ENCODE measurements at regions not wholly inside any gene's neighbourhood (a gene's known extent, or its start where the extent isn't known, plus 50 kb on each side); places are given as distances from the start of the nearest gene placed in this dataset.
A peak's percentile ranks its signal among the peaks of the same experiment; 100 is the strongest.

DNA sequence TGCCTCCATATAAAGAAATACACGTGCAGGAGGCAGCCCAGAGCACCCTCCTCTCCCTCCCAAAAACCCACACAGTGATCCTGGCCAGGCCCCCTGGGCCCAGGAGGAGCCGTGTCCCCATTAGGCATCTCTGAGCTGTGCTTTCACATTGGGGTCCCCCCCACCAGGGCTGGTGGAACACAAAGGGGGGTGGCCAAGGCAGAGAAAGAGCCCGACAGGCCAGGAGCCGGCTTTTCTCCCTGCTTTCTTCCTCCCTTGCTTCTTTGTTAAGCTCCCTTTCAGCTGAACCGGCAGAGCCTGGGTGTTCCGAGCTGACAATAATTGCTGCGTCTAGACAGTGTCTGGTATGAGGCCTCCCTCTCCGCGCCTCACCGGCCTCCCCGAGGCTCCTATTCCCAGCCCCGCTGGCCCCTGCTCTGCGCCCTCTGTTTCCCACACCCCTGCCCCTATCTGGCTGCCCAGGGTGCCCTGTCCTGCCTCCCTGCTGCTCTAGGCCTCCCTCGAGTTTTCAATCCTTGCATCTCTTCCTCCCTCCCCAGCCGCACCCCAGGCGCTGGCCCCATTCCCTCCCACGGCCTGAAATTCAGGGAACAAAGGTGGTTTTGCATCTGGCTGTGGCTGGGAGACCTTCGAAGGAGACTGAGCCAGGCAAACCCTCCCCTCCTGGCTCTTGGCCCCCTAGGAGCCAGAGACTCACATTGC is 120.6 kb downstream of the C9orf50 start:
- Histone ChIP-seq H3K4me3 (ENCODE audit: low read depth in 1 of 5, low read length in 5 of 5) (no peak overlapping the region), H3K27ac (ENCODE audit: low read depth, low read length) (peak overlapping the region; percentile 55), H3K9me3 (ENCODE audit: control insufficient read depth in 5 of 5, low read length in 5 of 5) (no peaks in the 10 kb centered on the region), H3K27me3 (ENCODE audit: control insufficient read depth in 5 of 5, insufficient read depth in 4 of 5, low read length in 5 of 5) (no peaks in the 10 kb centered on the region), H3K4me1 (ENCODE audit: control insufficient read depth in 5 of 5, insufficient read depth in 5 of 5, low read length in 5 of 5) (peaks cover 4 to 68% (median 55%) of the 10 kb centered on the region in 5 donors), H3K36me3 (ENCODE audit: control insufficient read depth in 5 of 5, insufficient read depth in 5 of 5, low read length in 5 of 5) (peaks cover 0 to 27% (median 10%) of the 10 kb centered on the region in 5 donors), H3K9ac (ENCODE audit: low read length in 5 of 5) (peak overlapping the region in 2 of 5 donors; percentile 13 to 46)

DNA sequence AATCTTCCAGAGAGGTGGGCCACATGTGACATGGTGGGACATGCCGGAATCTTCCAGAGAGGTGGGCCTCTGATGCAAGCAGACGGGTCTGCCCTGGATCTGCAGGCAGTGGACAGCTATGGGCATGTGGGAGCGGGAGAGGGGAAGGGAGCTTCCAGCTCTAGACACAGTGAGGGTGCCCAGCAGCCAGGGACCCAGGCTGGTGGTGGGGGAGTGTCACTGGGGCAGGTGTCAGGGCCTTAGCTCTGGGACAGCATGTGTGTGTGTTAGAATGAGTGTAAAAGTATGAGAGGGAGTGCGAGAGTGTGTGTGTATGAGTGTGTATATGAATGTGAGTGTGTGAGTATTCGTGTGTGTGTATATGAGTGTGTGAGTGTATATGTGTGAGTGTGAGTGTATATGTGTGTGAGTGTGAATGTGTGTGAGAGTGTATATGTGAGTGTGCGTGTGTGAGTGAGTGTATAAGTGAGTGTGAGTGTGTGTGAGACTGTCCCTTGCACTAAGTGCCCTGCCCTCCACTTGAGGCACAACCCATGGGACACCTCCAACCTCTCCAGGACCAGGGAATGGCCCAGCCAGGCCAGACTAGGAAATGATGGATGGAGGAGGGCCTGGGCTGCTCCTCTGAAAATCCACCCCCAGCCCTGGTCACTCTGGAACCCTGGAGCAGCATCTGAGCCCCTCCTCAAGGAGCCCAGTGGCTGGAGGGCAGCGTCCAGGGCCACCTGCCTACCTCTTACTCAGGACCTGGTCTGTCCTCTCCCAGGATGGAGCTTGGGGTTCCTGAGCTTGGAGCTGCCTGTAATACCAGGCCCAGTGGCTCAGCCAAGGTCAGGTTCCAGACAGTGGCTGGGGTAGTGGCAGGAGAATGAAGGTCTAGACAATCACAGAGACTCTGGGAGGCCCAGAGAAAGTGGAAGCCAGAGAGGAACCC is 122.2 kb downstream of the C9orf50 start:
- Histone ChIP-seq H3K4me3 (ENCODE audit: low read depth in 1 of 5, low read length in 5 of 5) (peak overlapping the region in 4 of 5 donors; percentile 30 to 84 (median 58)), H3K9ac (ENCODE audit: low read length in 5 of 5) (peak overlapping the region in 3 of 5 donors; percentile 73 to 98 (median 75))

DNA sequence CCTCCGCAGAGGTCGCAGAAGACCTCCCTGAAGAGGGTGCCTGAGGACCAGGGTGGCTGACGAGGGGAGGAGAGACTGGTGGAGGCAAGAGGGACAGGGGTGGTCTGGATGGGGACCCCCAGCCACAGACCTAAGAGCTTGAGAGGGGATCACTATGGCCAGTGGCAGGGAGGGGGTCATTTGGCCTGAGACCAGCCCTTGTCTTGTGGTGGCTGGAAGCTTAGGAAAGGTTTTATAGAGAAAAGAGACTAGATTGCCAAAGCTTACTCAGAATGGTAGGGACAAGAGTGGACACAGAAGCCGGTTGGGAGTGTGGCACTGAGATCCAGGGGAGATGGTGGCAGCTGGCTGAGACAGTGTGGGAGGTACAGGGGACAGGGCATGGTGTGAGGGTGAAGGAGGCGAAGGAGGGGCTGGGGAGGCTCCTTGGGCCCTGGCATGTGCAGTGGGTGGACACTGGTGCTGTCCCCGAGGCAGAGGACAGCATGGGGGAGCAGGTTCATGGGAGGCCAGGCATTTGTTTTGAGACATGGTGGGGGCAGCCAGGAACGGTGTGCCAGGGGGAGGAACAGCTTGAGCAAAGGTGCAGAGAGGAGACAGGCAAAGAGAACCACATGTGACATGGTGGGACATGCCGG is 123.0 kb downstream of the C9orf50 start:
- Histone ChIP-seq H3K27me3 (ENCODE audit: control insufficient read depth in 5 of 5, insufficient read depth in 4 of 5, low read length in 5 of 5) (no peaks in the 10 kb centered on the region), H3K36me3 (ENCODE audit: control insufficient read depth in 5 of 5, insufficient read depth in 5 of 5, low read length in 5 of 5) (peaks cover 0 to 10% (median 8%) of the 10 kb centered on the region in 5 donors), H3K9me3 (ENCODE audit: control insufficient read depth in 5 of 5, low read length in 5 of 5) (no peaks in the 10 kb centered on the region), H3K9ac (ENCODE audit: low read length in 5 of 5) (peak overlapping the region; percentile 59 to 98 (median 73)), H3K27ac (ENCODE audit: low read depth, low read length) (peak overlapping the region; percentile 90), H3K4me1 (ENCODE audit: control insufficient read depth in 5 of 5, insufficient read depth in 5 of 5, low read length in 5 of 5) (peaks cover 6 to 70% (median 58%) of the 10 kb centered on the region in 5 donors), H3K4me3 (ENCODE audit: low read depth in 1 of 5, low read length in 5 of 5) (peak overlapping the region; percentile 52 to 84 (median 66))

More for the DNA sequence above, 122.2 kb downstream of the C9orf50 start:
- no peaks in the 10 kb centered on the region for H3K27me3 ChIP-seq (ENCODE audit: control insufficient read depth in 5 of 5, insufficient read depth in 4 of 5, low read length in 5 of 5)
- H3K27ac ChIP-seq (ENCODE audit: low read depth, low read length): peak overlapping the region; percentile 90
- H3K36me3 ChIP-seq (ENCODE audit: control insufficient read depth in 5 of 5, insufficient read depth in 5 of 5, low read length in 5 of 5): peaks cover 0 to 14% (median 8%) of the 10 kb centered on the region in 5 donors
- peaks cover 6 to 69% (median 53%) of the 10 kb centered on the region in 5 donors for H3K4me1 ChIP-seq (ENCODE audit: control insufficient read depth in 5 of 5, insufficient read depth in 5 of 5, low read length in 5 of 5)
- H3K9me3 ChIP-seq (ENCODE audit: control insufficient read depth in 5 of 5, low read length in 5 of 5): no peaks in the 10 kb centered on the region

DNA sequence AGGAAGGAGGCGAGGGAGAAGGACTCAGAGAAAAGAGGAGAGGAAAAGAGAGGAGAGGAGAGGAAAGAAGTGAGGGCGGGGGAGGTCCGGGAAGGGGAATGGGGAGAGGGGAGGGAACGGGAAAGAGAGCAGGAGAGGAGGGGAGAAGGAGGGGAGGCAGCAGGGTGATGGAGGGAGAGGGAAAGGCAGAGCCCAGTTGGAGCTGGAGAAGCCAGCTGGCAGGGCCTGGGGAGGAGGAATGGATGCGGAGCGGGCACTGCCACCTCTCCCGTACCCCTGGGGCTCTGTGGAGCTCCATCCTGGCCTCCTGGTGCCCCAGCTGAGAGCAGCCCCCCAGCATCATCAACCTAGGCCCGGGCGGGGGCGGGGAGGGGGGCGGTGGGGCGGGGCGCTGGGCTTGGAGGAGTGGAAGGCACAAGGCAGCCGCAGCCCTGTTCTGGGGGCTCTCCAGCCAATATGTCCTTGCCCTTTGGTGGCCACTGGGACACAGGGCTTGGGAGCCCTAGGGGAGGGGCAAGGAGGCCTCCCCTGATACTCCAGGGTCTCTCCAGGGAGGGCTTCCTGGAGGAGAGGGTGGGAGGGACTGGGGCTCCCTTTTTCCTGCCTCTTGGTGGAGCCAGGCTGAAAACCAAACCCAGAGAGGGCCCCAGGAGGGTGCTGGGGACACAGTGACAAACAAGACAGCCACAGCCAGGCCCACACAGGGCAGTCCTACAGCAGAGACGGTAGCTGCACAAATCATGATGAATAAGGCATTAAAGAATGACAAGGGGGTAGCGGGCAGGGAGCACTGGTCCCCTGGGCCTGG is 123.7 kb downstream of the C9orf50 start:
- Histone ChIP-seq H3K27me3 (ENCODE audit: control insufficient read depth in 5 of 5, insufficient read depth in 4 of 5, low read length in 5 of 5) (no peaks in the 10 kb centered on the region), H3K9ac (ENCODE audit: low read length in 5 of 5) (peak overlapping the region; percentile 59 to 98 (median 73)), H3K4me1 (ENCODE audit: control insufficient read depth in 5 of 5, insufficient read depth in 5 of 5, low read length in 5 of 5) (peaks cover 9 to 75% (median 62%) of the 10 kb centered on the region in 5 donors), H3K36me3 (ENCODE audit: control insufficient read depth in 5 of 5, insufficient read depth in 5 of 5, low read length in 5 of 5) (peaks cover 0 to 16% (median 9%) of the 10 kb centered on the region in 5 donors), H3K27ac (ENCODE audit: low read depth, low read length) (peak overlapping the region; percentile 97), H3K4me3 (ENCODE audit: low read depth in 1 of 5, low read length in 5 of 5) (peak overlapping the region; percentile 66 to 84 (median 77)), H3K9me3 (ENCODE audit: control insufficient read depth in 5 of 5, low read length in 5 of 5) (no peaks in the 10 kb centered on the region)

DNA sequence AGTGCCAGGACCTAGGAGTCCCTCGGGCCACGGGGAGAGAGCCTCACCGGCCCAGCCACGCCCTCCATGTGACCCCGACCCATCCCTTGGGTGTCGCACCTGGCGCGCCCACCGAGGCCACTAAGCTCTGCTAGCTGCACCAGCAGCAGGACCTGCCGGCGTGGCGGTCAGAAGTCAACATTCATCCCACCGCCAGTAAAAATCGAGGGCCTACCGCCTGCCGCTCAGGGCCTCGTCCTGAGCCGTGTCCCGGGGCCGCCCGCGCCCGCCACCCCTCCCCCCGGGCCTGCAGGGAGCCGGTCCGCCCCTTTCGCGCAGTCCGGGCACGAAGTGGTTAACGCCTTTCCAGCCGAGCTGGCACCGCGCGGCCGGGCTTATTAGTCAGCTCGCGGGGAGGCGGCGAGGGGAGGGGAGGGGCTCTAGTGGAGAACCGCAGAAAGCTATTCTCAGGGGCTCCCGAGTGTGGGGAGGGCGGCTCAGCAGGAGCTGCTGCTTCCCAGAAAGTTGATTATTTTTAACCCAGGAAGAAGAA is 124.4 kb downstream of the C9orf50 start:
- Histone ChIP-seq H3K4me1 (ENCODE audit: control insufficient read depth in 5 of 5, insufficient read depth in 5 of 5, low read length in 5 of 5) (peaks cover 9 to 81% (median 68%) of the 10 kb centered on the region in 5 donors), H3K4me3 (ENCODE audit: low read depth in 1 of 5, low read length in 5 of 5) (peak overlapping the region; percentile 68 to 85 (median 78)), H3K9ac (ENCODE audit: low read length in 5 of 5) (peak overlapping the region; percentile 63 to 98 (median 91)), H3K27me3 (ENCODE audit: control insufficient read depth in 5 of 5, insufficient read depth in 4 of 5, low read length in 5 of 5) (no peaks in the 10 kb centered on the region), H3K9me3 (ENCODE audit: control insufficient read depth in 5 of 5, low read length in 5 of 5) (no peaks in the 10 kb centered on the region), H3K27ac (ENCODE audit: low read depth, low read length) (peak overlapping the region; percentile 97), H3K36me3 (ENCODE audit: control insufficient read depth in 5 of 5, insufficient read depth in 5 of 5, low read length in 5 of 5) (peaks cover 0 to 18% (median 9%) of the 10 kb centered on the region in 5 donors)

DNA sequence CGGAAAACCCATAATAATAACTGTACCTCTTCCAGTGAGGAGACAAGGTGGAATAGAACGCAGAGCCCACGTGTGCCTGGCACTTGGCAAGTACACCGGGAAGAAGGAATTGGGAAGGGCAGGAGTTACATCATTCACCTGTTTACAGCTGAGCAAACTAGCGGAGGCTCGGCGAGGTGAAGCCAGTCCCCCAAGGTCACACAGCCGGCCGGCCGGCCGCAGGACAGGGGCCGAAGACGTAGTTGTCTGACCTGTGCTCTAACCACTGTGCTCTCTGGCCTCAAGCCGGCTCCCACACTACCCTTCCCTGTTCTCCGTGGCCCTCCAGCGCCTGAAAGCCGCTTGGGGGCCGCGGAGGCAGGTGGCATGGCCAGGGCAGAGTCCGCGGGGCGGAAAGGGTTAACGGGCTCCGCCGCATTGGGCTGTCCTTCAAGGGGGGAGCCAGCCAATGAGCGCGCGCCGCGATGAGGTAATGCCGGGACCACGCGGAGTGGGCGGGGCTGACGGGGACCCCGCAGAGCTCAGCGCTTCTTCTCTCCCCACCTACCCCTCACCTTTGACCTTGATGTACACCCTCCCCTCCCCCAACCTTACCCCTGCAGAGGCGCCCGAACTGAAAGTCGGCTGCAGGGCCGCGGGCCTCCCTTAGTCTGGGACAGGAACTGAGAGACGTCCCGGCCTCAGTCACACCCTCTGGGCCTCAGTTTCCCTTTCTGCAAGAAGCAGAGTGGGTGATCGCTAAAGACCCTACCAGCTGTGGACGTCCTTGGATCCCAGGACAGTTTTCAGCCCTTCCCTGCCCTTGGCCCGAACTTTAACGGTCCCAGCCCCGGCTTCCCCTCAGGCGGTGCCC is 125.1 kb downstream of the C9orf50 start:
- Histone ChIP-seq H3K27me3 (ENCODE audit: control insufficient read depth in 5 of 5, insufficient read depth in 4 of 5, low read length in 5 of 5) (no peaks in the 10 kb centered on the region), H3K4me3 (ENCODE audit: low read depth in 1 of 5, low read length in 5 of 5) (peak overlapping the region; percentile 68 to 85 (median 78)), H3K27ac (ENCODE audit: low read depth, low read length) (peak overlapping the region; percentile 97), H3K9me3 (ENCODE audit: control insufficient read depth in 5 of 5, low read length in 5 of 5) (no peaks in the 10 kb centered on the region), H3K4me1 (ENCODE audit: control insufficient read depth in 5 of 5, insufficient read depth in 5 of 5, low read length in 5 of 5) (peaks cover 9 to 86% (median 73%) of the 10 kb centered on the region in 5 donors), H3K36me3 (ENCODE audit: control insufficient read depth in 5 of 5, insufficient read depth in 5 of 5, low read length in 5 of 5) (peaks cover 0 to 15% (median 9%) of the 10 kb centered on the region in 5 donors), H3K9ac (ENCODE audit: low read length in 5 of 5) (peak overlapping the region; percentile 68 to 98 (median 91))

DNA sequence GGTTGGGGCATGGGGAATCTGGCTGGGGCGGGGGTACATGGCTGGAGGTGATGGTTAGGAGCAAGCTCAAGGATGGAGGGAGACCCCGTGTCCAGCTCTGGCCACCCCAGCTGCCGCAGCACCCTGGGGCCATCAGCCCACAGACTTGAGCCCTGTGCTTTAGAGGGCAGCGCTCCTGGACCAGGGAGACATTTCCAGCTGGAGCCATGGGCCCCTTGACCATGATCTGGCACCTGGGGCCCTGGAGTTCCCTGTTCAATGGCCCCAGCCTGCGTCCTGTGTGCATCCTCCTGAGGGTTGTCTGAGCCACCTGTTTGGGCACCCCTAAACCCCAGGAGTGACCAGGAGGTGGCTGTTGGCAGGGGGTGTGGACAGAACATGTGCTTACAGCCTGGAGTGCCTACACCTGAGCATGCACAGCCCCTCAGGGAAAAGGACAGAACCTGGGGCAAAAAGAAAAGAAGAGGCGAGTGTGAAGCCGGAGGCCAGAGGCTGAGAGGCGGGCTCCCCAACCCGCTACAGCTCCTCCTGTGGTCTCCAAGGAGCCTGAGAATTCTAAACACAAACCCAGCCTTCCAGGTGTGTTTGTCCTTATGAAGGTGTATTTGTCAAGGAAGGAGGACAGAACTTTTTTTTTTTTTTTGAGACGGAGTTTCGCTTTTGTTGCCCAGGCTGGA is 126.7 kb downstream of the C9orf50 start:
- Histone ChIP-seq H3K9me3 (ENCODE audit: control insufficient read depth in 5 of 5, low read length in 5 of 5) (no peaks in the 10 kb centered on the region), H3K4me1 (ENCODE audit: control insufficient read depth in 5 of 5, insufficient read depth in 5 of 5, low read length in 5 of 5) (peaks cover 14 to 87% (median 76%) of the 10 kb centered on the region in 5 donors), H3K27ac (ENCODE audit: low read depth, low read length) (peak overlapping the region; percentile 97), H3K4me3 (ENCODE audit: low read depth in 1 of 5, low read length in 5 of 5) (no peak overlapping the region), H3K27me3 (ENCODE audit: control insufficient read depth in 5 of 5, insufficient read depth in 4 of 5, low read length in 5 of 5) (no peaks in the 10 kb centered on the region), H3K36me3 (ENCODE audit: control insufficient read depth in 5 of 5, insufficient read depth in 5 of 5, low read length in 5 of 5) (peaks cover 0 to 14% (median 9%) of the 10 kb centered on the region in 5 donors), H3K9ac (ENCODE audit: low read length in 5 of 5) (no peak overlapping the region)

DNA sequence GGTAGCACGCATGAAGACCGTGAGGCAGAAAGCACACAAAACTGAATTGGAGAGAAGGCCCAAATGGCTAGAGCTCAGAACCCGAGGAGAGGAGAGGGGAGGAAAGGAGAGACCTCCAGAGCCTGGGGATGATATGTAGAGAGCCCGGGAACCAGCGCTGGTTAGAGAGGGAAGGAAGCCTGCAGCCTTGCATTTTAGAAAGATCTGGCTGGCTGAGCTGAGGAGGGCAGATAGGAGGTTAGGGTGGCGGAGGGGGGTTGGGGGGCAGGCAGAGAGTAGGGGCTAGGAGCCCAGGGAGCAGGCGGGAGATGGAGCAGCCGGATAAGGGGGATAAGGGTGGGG is 127.2 kb downstream of the C9orf50 start:
- H3K9ac ChIP-seq (ENCODE audit: low read length in 5 of 5): no peak overlapping the region
- H3K27ac ChIP-seq (ENCODE audit: low read depth, low read length): peak overlapping the region; percentile 1
- H3K4me3 ChIP-seq (ENCODE audit: low read depth in 1 of 5, low read length in 5 of 5): no peak overlapping the region
- H3K36me3 ChIP-seq (ENCODE audit: control insufficient read depth in 5 of 5, insufficient read depth in 5 of 5, low read length in 5 of 5): peaks cover 0 to 14% (median 9%) of the 10 kb centered on the region in 5 donors
- H3K27me3 ChIP-seq (ENCODE audit: control insufficient read depth in 5 of 5, insufficient read depth in 4 of 5, low read length in 5 of 5): no peaks in the 10 kb centered on the region
- H3K4me1 ChIP-seq (ENCODE audit: control insufficient read depth in 5 of 5, insufficient read depth in 5 of 5, low read length in 5 of 5): peaks cover 17 to 86% (median 74%) of the 10 kb centered on the region in 5 donors
- no peaks in the 10 kb centered on the region for H3K9me3 ChIP-seq (ENCODE audit: control insufficient read depth in 5 of 5, low read length in 5 of 5)
